ENCODE measurements at regions not wholly inside any gene's neighbourhood (a gene's known extent, or its start where the extent isn't known, plus 50 kb on each side); places are given as distances from the start of the nearest gene placed in this dataset.

- TF ChIP-seq CTCF (IDR thresholded peaks at IDR 0.05; ENCODE audit: extremely low read depth in 1 of 2, insufficient read depth in 1 of 2, low read depth in 1 of 2, low read length in 2 of 2) = no peak
- TF ChIP-seq POLR2AphosphoS5 (IDR thresholded peaks at IDR 0.05; ENCODE audit: insufficient read depth, low read depth, low read length) = no peak
- no peak for TF ChIP-seq EZH2 (IDR thresholded peaks at IDR 0.05; ENCODE audit: borderline replicate concordance, low read depth, low read length, severe bottlenecking)
- no peak for TF ChIP-seq GATA2 (IDR thresholded peaks at IDR 0.05; ENCODE audit: insufficient read depth, insufficient read length, low read depth, low read length)
- TF ChIP-seq FOS (IDR thresholded peaks at IDR 0.05; ENCODE audit: borderline replicate concordance, insufficient read depth, low read length) = no peak
- no peak overlapping the region for H3K4me2 ChIP-seq (ENCODE audit: insufficient read depth, low read length)
- DNase-seq (ENCODE audit: low read depth, low spot score) (peak; percentile 25), FAIRE-seq (no peak)
- H3K9me3 ChIP-seq (replicated peaks; ENCODE audit: control insufficient read depth, insufficient read depth, low read length) = no peaks in the 10 kb centered on the region
- H3K27me3 ChIP-seq (ENCODE audit: control insufficient read depth in 2 of 2, insufficient read depth in 2 of 2, low read length in 2 of 2) = no peaks in the 10 kb centered on the region
- intact Hi-C loops (cut with micrococcal nuclease) (no loop called here), dilution Hi-C loops (cut with MboI; ENCODE audit: extremely low pct_ligation_motif_present, low sequenced_read_pairs) (no loop called here)
- no peaks in the 10 kb centered on the region for H4K20me1 ChIP-seq (replicated peaks; ENCODE audit: control insufficient read depth, extremely low read depth, insufficient read depth, low read length)
- POLR2A ChIA-PET = no interaction called here
- CTCF ChIA-PET = interaction anchor here (1.4 kb wide), 1 partner anchor 65 kb away, joined by 3 read pairs; no protein-coding TSS in a partner anchor
- H3K79me2 ChIP-seq (ENCODE audit: control insufficient read depth, insufficient read depth, low read length) = no peaks in the 10 kb centered on the region
- H3K4me1 ChIP-seq (ENCODE audit: control insufficient read depth, extremely low read depth, insufficient read depth, low read length) = no peaks in the 10 kb centered on the region
- no TSS peak for BruUV-seq (replicated peaks)
- no peaks in the 10 kb centered on the region for H3K36me3 ChIP-seq (ENCODE audit: control insufficient read depth in 2 of 2, extremely low read depth in 1 of 2, insufficient read depth in 2 of 2, low read length in 2 of 2)
- no peak overlapping the region for H2AFZ ChIP-seq (ENCODE audit: low read depth, low read length)
- no peak overlapping the region for H3K4me3 ChIP-seq (replicated peaks in 1 of 3; ENCODE audit: insufficient read depth in 1 of 3, low read depth in 1 of 3, low read length in 3 of 3)
- no peak overlapping the region for H3K27ac ChIP-seq (ENCODE audit: insufficient read depth, low read depth, low read length)
- no peaks in the 10 kb centered on the region for H3K9me1 ChIP-seq (replicated peaks; ENCODE audit: control insufficient read depth, extremely low read depth, insufficient read depth, low read length)
- no peak overlapping the region for H3K9ac ChIP-seq (replicated peaks; ENCODE audit: extremely low read depth, insufficient read depth, low read length)
Observed at GRCh38 chr1:101079341-101079740, 53.8 kb upstream of the DPH5 start.

GRCh38 chr1:101077849-101078248 is 52.3 kb upstream of the DPH5 start:
- Histone ChIP-seq H3K36me3 (ENCODE audit: control insufficient read depth in 2 of 2, extremely low read depth in 1 of 2, insufficient read depth in 2 of 2, low read length in 2 of 2) (no peaks in the 10 kb centered on the region), H3K27me3 (ENCODE audit: control insufficient read depth in 2 of 2, insufficient read depth in 2 of 2, low read length in 2 of 2) (no peaks in the 10 kb centered on the region), H3K79me2 (ENCODE audit: control insufficient read depth, insufficient read depth, low read length) (no peaks in the 10 kb centered on the region), H4K20me1 (replicated peaks; ENCODE audit: control insufficient read depth, extremely low read depth, insufficient read depth, low read length) (no peaks in the 10 kb centered on the region), H3K4me1 (ENCODE audit: control insufficient read depth, extremely low read depth, insufficient read depth, low read length) (no peaks in the 10 kb centered on the region), H3K9me1 (replicated peaks; ENCODE audit: control insufficient read depth, extremely low read depth, insufficient read depth, low read length) (no peaks in the 10 kb centered on the region), H2AFZ (ENCODE audit: low read depth, low read length) (no peak overlapping the region), H3K4me3 (replicated peaks in 1 of 3; ENCODE audit: insufficient read depth in 1 of 3, low read depth in 1 of 3, low read length in 3 of 3) (no peak overlapping the region), H3K4me2 (ENCODE audit: insufficient read depth, low read length) (no peak overlapping the region), H3K9me3 (replicated peaks; ENCODE audit: control insufficient read depth, insufficient read depth, low read length) (no peaks in the 10 kb centered on the region), H3K9ac (replicated peaks; ENCODE audit: extremely low read depth, insufficient read depth, low read length) (no peak overlapping the region), H3K27ac (ENCODE audit: insufficient read depth, low read depth, low read length) (no peak overlapping the region)
- POLR2A ChIA-PET = no interaction called here
- BruUV-seq (replicated peaks) = no TSS peak
- intact Hi-C loops (cut with micrococcal nuclease) (no loop called here), dilution Hi-C loops (cut with MboI; ENCODE audit: extremely low pct_ligation_motif_present, low sequenced_read_pairs) (no loop called here)
- TF ChIP-seq CTCF (IDR thresholded peaks at IDR 0.05; ENCODE audit: extremely low read depth in 1 of 2, insufficient read depth in 1 of 2, low read depth in 1 of 2, low read length in 2 of 2) (no peak), MAX (IDR thresholded peaks at IDR 0.05; ENCODE audit: insufficient read depth, insufficient read length) (no peak), EZH2 (IDR thresholded peaks at IDR 0.05; ENCODE audit: borderline replicate concordance, low read depth, low read length, severe bottlenecking) (no peak)
- CTCF ChIA-PET = interaction anchor here (1.6 kb wide), 1 partner anchor 10 kb away, joined by 3 read pairs; no protein-coding TSS in a partner anchor
- DNase-seq (ENCODE audit: low read depth, low spot score) (no peak), FAIRE-seq (no peak)

Measured in endothelial cell of umbilical vein (primary cell).